MCF 10A (cell line): ENCODE measurements at regions not wholly inside any gene's neighbourhood (a gene's known extent, or its start where the extent isn't known, plus 50 kb on each side); places are given as distances from the start of the nearest gene placed in this dataset.

Experiments used
- BruUV-seq: library from RNA; stranded (reverse); fragments of 400-500 nt; replicated peaks from 2 replicates; lab custom pipeline; 2021; lab: Mats Ljungman, UMichigan
- CTCF ChIA-PET: fragments of 300-600 bp; sonication (Branson Sonifier 250); formaldehyde crosslinking; extraction: SDS; loops from one replicate; lab custom pipeline; 2021; ENCODE audit warnings: antibody characterized with exemption, inconsistent platforms; lab: Yijun Ruan, JAX
- POLR2A ChIA-PET: fragments of 300-600, 350-650 bp; sonication (Branson Sonifier 250); formaldehyde crosslinking; extraction: SDS; loops from one replicate; lab custom pipeline; 2020; ENCODE audit warnings: antibody characterized with exemption, inconsistent platforms; lab: Yijun Ruan, JAX
- DNase-seq: peaks from one replicate; pipeline ENCODE4 v3.0.0-alpha.2; 2018; ENCODE audit not compliant: unreplicated experiment
- H3K27ac Mint-ChIP-seq: one replicate; pipeline ENCODE4 v1.8.0; 2022; ENCODE audit warnings: mild to moderate bottlenecking, low read depth, mixed read lengths; ENCODE audit not compliant: unreplicated experiment
- H3K27me3 Mint-ChIP-seq: one replicate; pipeline ENCODE4 v1.8.0; 2022; ENCODE audit warnings: mixed read lengths; ENCODE audit not compliant: insufficient read depth, unreplicated experiment
- H3K36me3 Mint-ChIP-seq: one replicate; pipeline ENCODE4 v1.8.0; 2022; ENCODE audit warnings: mild to moderate bottlenecking, moderate library complexity, mixed read lengths; ENCODE audit not compliant: insufficient read depth, unreplicated experiment
- H3K4me1 Mint-ChIP-seq: one replicate; pipeline ENCODE4 v1.8.0; 2022; ENCODE audit warnings: mixed read lengths; ENCODE audit not compliant: insufficient read depth, unreplicated experiment
- H3K4me3 Mint-ChIP-seq: one replicate; pipeline ENCODE4 v1.8.0; 2022; ENCODE audit warnings: mild to moderate bottlenecking, moderate library complexity, mixed read lengths; ENCODE audit not compliant: unreplicated experiment
- H3K9me3 Mint-ChIP-seq: one replicate; pipeline ENCODE4 v1.8.0; 2022; ENCODE audit warnings: mixed read lengths; ENCODE audit not compliant: unreplicated experiment
- CTCF ChIP-seq: fragments of 200-600 bp; IDR thresholded peaks from one replicate; pipeline ENCODE4 v1.8.0; 2022; ENCODE audit warnings: antibody characterized with exemption, mild to moderate bottlenecking; ENCODE audit not compliant: unreplicated experiment
- intact Hi-C: fragments of 100-400 bp; cut with micrococcal nuclease; formaldehyde crosslinking; loops from 2 replicates; pipeline ENCODE4 v1.14.1; 2022

GRCh38 chr12:75565795-75566194 lies 54.4 kb upstream of the KRR1 start:
- no peaks in the 10 kb centered on the region for H3K27me3 Mint-ChIP-seq
- H3K9me3 Mint-ChIP-seq = peaks cover 16% of the 10 kb centered on the region
- intact Hi-C loops = no loop called here
- H3K36me3 Mint-ChIP-seq = no peaks in the 10 kb centered on the region
- no peak for DNase-seq
- BruUV-seq = no TSS peak
- no peaks in the 10 kb centered on the region for H3K4me1 Mint-ChIP-seq
- CTCF ChIA-PET = interaction anchor here (0.6 kb wide), 1 partner anchor 50 kb away, joined by 3 read pairs; no protein-coding TSS in a partner anchor
- POLR2A ChIA-PET = interaction anchor here (0.6 kb wide), 1 partner anchor 932 kb away, joined by 3 read pairs; no protein-coding TSS in a partner anchor
- no peak overlapping the region for H3K27ac Mint-ChIP-seq
- TF ChIP-seq CTCF = no peak
- no peak overlapping the region for H3K4me3 Mint-ChIP-seq

- POLR2A ChIA-PET = no interaction called here
- no peaks in the 10 kb centered on the region for H3K4me1 Mint-ChIP-seq
- CTCF ChIA-PET = interaction anchor here (0.9 kb wide), 1 partner anchor 19 kb away, joined by 3 read pairs; no protein-coding TSS in a partner anchor
- peaks cover 16% of the 10 kb centered on the region for H3K9me3 Mint-ChIP-seq
- no peaks in the 10 kb centered on the region for H3K36me3 Mint-ChIP-seq
- H3K27ac Mint-ChIP-seq = no peak overlapping the region
- no peak for DNase-seq
- TF ChIP-seq CTCF = no peak
- BruUV-seq = no TSS peak
- intact Hi-C loops = no loop called here
- H3K27me3 Mint-ChIP-seq = no peaks in the 10 kb centered on the region
- no peak overlapping the region for H3K4me3 Mint-ChIP-seq
Observed at GRCh38 chr12:75564852-75565251, 53.4 kb upstream of the KRR1 start.

- no TSS peak for BruUV-seq
- Mint-ChIP-seq H3K4me1 (no peaks in the 10 kb centered on the region), H3K36me3 (no peaks in the 10 kb centered on the region), H3K27ac (no peak overlapping the region), H3K4me3 (no peak overlapping the region), H3K27me3 (no peaks in the 10 kb centered on the region), H3K9me3 (peaks cover 16% of the 10 kb centered on the region)
- no peak for TF ChIP-seq CTCF
- POLR2A ChIA-PET = no interaction called here
- intact Hi-C loops = no loop called here
- no peak for DNase-seq
- CTCF ChIA-PET = interaction anchor here (0.9 kb wide), 1 partner anchor 18 kb away, joined by 3 read pairs; no protein-coding TSS in a partner anchor
Observed at GRCh38 chr12:75564398-75564797, 53.0 kb upstream of the KRR1 start.

GRCh38 chr12:75563351-75563750 lies 51.9 kb upstream of the KRR1 start:
- Mint-ChIP-seq H3K9me3 (peaks cover 16% of the 10 kb centered on the region), H3K27me3 (no peaks in the 10 kb centered on the region), H3K4me1 (no peaks in the 10 kb centered on the region), H3K27ac (no peak overlapping the region), H3K4me3 (no peak overlapping the region), H3K36me3 (no peaks in the 10 kb centered on the region)
- no peak for TF ChIP-seq CTCF
- ChIA-PET CTCF (no interaction called here), POLR2A (no interaction called here)
- BruUV-seq = no TSS peak
- DNase-seq = no peak
- intact Hi-C loops = no loop called here
